K562 (cell line): ENCODE measurements at regions not wholly inside any gene's neighbourhood (a gene's known extent, or its start where the extent isn't known, plus 50 kb on each side); places are given as distances from the start of the nearest gene placed in this dataset.

ENCODE experiments used
- BCOR ChIP-seq: fragments of 450-650 bp; IDR thresholded peaks from 2 replicates; pipeline ENCODE4 v1.6.1; 2016
- CTCF ChIP-seq, 3 experiments: IDR thresholded peaks in 2 of 3; conservative IDR thresholded peaks in 1 of 3; 2 replicates each; pipeline ENCODE4 v1.5.1; 2011 to 2012; ENCODE audit warnings: low read length in 3 of 3, mild to moderate bottlenecking in 3 of 3, control low read depth in 2 of 3, improper control_type of control experiment in 1 of 3, inconsistent platforms in 1 of 3, low read depth in 1 of 3, mixed read lengths in 1 of 3, moderate library complexity in 1 of 3; ENCODE audit not compliant: insufficient read depth in 2 of 3
- MNT ChIP-seq, 2 experiments: fragments of 450-650 bp; conservative IDR thresholded peaks; 2 replicates each; pipeline ENCODE4 v1.6.1; 2017; ENCODE audit warnings: mild to moderate bottlenecking in 2 of 2, moderate library complexity in 2 of 2
- NRF1 ChIP-seq, 2 experiments: fragments of 450-650 bp; IDR thresholded peaks in 1 of 2; conservative IDR thresholded peaks in 1 of 2; 2 replicates each; pipeline ENCODE4 v1.6.1; 2014; ENCODE audit warnings: mild to moderate bottlenecking in 2 of 2
- POLR2AphosphoS5 ChIP-seq: IDR thresholded peaks from 2 replicates; pipeline ENCODE4 v1.6.1; 2011; ENCODE audit warnings: mild to moderate bottlenecking, low read depth, low read length, moderate library complexity; ENCODE audit not compliant: control insufficient read depth, insufficient read depth
- RAD21 ChIP-seq, 2 experiments: fragments of 250-450 bp in 1 of 2; fragments of 450-650 bp in 1 of 2; sonication (Bioruptor Pico) in 1 of 2; formaldehyde crosslinking in 1 of 2; IDR thresholded peaks in 1 of 2; conservative IDR thresholded peaks in 1 of 2; 2 replicates each; pipeline versions ENCODE4 v1.4.0 to v1.8.0; 2020 to 2022; ENCODE audit warnings: mild to moderate bottlenecking in 2 of 2, moderate library complexity in 1 of 2
- REST ChIP-seq, 2 experiments: fragments of 450-650 bp; formaldehyde crosslinking in 1 of 2; IDR thresholded peaks; 2 replicates each; pipeline versions ENCODE4 v1.4.0 to v1.6.1; 2014 to 2020; ENCODE audit warnings: mild to moderate bottlenecking in 2 of 2, borderline replicate concordance in 1 of 2, low read depth in 1 of 2

- no peak for TF ChIP-seq CTCF (IDR thresholded peaks at IDR 0.05 in 2 of 3, conservative IDR thresholded peaks at IDR 0.05 in 1 of 3; ENCODE audit: insufficient read depth in 2 of 3, low read depth in 1 of 3, low read length in 3 of 3)
- no peak for TF ChIP-seq NRF1 (conservative IDR thresholded peaks at IDR 0.05 in 1 of 2, IDR thresholded peaks at IDR 0.05 in 1 of 2)
- no peak for TF ChIP-seq BCOR
- no peak for TF ChIP-seq POLR2AphosphoS5
- TF ChIP-seq MNT (conservative IDR thresholded peaks at IDR 0.05) = no peak
- no peak for TF ChIP-seq RAD21 (CRISPR knock-in tag; conservative IDR thresholded peaks at IDR 0.05 in 1 of 2, IDR thresholded peaks at IDR 0.05 in 1 of 2)
- TF ChIP-seq REST (IDR thresholded peaks at IDR 0.05; ENCODE audit: borderline replicate concordance) = no peak
- no peak for TF ChIP-seq REST (CRISPR knock-in tag; IDR thresholded peaks at IDR 0.05; ENCODE audit: low read depth)
Measured at GRCh38 chr9:78582821-78583220, 285.9 kb downstream of the PSAT1 start.
